GM23248 (cell line): ENCODE measurements at regions not wholly inside any gene's neighbourhood (a gene's known extent, or its start where the extent isn't known, plus 50 kb on each side); places are given as distances from the start of the nearest gene placed in this dataset.
"Not testable (repeated sequence)": the region's sequence is repeated elsewhere in the genome, so short reads cannot be mapped to it uniquely, and the experiment has no call there.

ENCODE experiments used
- EZH2 ChIP-seq: fragments of 200-600 bp; sonication (generic); IDR thresholded peaks from 2 replicates; pipeline ENCODE4 v1.6.1; 2018; ENCODE audit warnings: antibody characterized with exemption, mild to moderate bottlenecking; ENCODE audit not compliant: insufficient read depth, poor library complexity, severe bottlenecking
- EZH2phosphoT487 ChIP-seq: fragments of 200-600 bp; sonication (generic); IDR thresholded peaks from 2 replicates; pipeline ENCODE4 v1.6.1; 2018; ENCODE audit warnings: antibody characterized with exemption, moderate library complexity, mild to moderate bottlenecking, low read depth; ENCODE audit not compliant: insufficient read depth

DNA sequence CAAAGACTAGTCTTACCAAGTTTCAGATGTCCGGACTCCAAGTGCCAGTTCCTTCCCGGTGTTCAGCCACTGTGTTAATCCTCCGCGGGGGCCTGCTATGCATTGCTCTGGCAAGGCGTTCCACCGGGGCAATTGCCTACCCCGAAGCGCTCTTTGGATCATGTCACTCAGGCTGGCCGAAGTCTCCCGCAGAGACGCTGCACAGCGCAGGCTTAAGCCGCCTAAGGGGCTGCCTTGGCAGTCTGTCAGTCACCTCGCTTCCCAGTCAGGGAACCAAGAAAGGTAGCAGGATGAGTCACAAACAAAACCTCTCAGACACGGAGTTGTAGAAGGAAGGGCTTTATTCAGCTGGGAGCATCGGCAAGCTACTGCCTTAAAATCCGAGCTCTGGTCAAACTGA lies 158.1 kb downstream of the PPIAL4G start:
- not testable (repeated sequence) for TF ChIP-seq EZH2, EZH2phosphoT487
